Psoas muscle (tissue), 7 donors: ENCODE measurements at regions not wholly inside any gene's neighbourhood (a gene's known extent, or its start where the extent isn't known, plus 50 kb on each side); places are given as distances from the start of the nearest gene placed in this dataset.

Experiments
- ATAC-seq, 4 donors: fragments of 200-7000 bp; cut with Tn5 transposase; one replicate each; pipeline ENCODE4 v1.9.1; 2020; ENCODE audit warnings: moderate library complexity in 3 of 4, mild to moderate bottlenecking in 2 of 4
- DNase-seq, 2 donors: peaks; one replicate each; pipeline ENCODE4 v3.0.0-alpha.2; 2020
- H3K27ac ChIP-seq: fragments of 200-600 bp; one replicate; pipeline ENCODE4 v1.8.0; 2022
- H3K27me3 ChIP-seq, 3 donors: fragments of 200-600 bp in 1 of 3; one replicate each; pipeline versions ENCODE4 v1.6.1 to v1.8.0; 2013 to 2022; ENCODE audit warnings: low read length in 2 of 3, mild to moderate bottlenecking in 2 of 3, moderate library complexity in 1 of 3; ENCODE audit not compliant: insufficient read depth in 3 of 3
- H3K36me3 ChIP-seq, 2 donors: fragments of 200-600 bp in 1 of 2; one replicate each; pipeline versions ENCODE4 v1.6.1 to v1.8.0; 2013 to 2022; ENCODE audit warnings: low read depth in 1 of 2, mild to moderate bottlenecking in 1 of 2, moderate library complexity in 1 of 2; ENCODE audit not compliant: insufficient read depth in 1 of 2
- H3K4me1 ChIP-seq: fragments of 200-600 bp; one replicate; pipeline ENCODE4 v1.8.0; 2022
- H3K4me3 ChIP-seq: fragments of 200-600 bp; one replicate; pipeline ENCODE4 v1.8.0; 2022; ENCODE audit warnings: mild to moderate bottlenecking
- H3K9me3 ChIP-seq: fragments of 200-600 bp; one replicate; pipeline ENCODE4 v1.8.0; 2022
- WGBS, 3 donors: extraction: QIAGEN DNeasy Blood & Tissue Kit; methylation state at CpG; one replicate each; pipeline versions ENCODE4 v1.1.6 to v1.1.7; 2013; 5-methylcytosine and 5-hydroxymethylcytosine counted together
- intact Hi-C, 2 donors: fragments of 100-400 bp; cut with DNase I; formaldehyde crosslinking; loops; one replicate each; pipeline versions ENCODE4 v1.11.0 to v1.14.2; 2022
- TF ChIP-seq, protein P1 (sequence below): fragments of 200-600 bp; IDR thresholded peaks from one replicate; pipeline ENCODE4 v1.8.0; 2022; ENCODE audit warnings: antibody characterized with exemption
- donor health status: healthy with polysubstance abuse.
- donor health status: DM: no; HTN: no; CAD: no; lungs with moderate emphysema.
- donor health status: Bipolar disorder and iron deficiency.
- donor health status: healthy.
- donor health status: DM: yes; HTN: yes; CAD: no.
- donor health status: DM: no; HTN: no; CAD: no.
- donor health status: DM: yes; HTN: yes; CAD: no.

DNA sequence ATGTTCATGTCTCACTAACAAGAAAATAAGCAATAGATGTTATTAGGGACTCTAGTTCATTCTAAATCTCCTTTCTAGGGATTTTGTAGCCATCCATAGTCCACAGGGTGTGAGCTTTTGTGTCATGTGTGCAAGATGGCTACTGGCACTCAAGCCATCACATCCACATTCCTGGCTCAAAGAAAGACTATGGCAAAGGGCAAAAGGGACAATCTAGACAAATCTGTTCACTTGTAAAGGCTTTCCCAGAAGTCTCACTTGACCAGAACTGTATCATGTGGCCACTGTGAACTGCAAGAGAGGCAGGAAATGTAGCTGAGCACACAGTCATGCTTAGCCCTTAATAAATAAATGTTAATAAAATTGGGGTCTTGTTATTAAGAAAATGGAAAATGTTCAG lies 212.6 kb upstream of the EXOC2 start:
- Histone ChIP-seq H3K27ac (no peak overlapping the region), H3K27me3 (no peaks in the 10 kb centered on the region), H3K4me1 (peaks cover 6% of the 10 kb centered on the region), H3K36me3 (no peaks in the 10 kb centered on the region), H3K9me3 (no peaks in the 10 kb centered on the region), H3K4me3 (no peak overlapping the region)
- DNase-seq (no peak), ATAC-seq (no peak)
- TF ChIP-seq, protein P1, sequence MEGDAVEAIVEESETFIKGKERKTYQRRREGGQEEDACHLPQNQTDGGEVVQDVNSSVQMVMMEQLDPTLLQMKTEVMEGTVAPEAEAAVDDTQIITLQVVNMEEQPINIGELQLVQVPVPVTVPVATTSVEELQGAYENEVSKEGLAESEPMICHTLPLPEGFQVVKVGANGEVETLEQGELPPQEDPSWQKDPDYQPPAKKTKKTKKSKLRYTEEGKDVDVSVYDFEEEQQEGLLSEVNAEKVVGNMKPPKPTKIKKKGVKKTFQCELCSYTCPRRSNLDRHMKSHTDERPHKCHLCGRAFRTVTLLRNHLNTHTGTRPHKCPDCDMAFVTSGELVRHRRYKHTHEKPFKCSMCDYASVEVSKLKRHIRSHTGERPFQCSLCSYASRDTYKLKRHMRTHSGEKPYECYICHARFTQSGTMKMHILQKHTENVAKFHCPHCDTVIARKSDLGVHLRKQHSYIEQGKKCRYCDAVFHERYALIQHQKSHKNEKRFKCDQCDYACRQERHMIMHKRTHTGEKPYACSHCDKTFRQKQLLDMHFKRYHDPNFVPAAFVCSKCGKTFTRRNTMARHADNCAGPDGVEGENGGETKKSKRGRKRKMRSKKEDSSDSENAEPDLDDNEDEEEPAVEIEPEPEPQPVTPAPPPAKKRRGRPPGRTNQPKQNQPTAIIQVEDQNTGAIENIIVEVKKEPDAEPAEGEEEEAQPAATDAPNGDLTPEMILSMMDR = no peak
- intact Hi-C loops = no loop called here

GRCh38 chr6:904994-905393 lies 212.1 kb upstream of the EXOC2 start:
- H3K4me1 ChIP-seq = peaks cover 6% of the 10 kb centered on the region
- intact Hi-C loops = no loop called here
- no peak overlapping the region for H3K27ac ChIP-seq
- H3K9me3 ChIP-seq = no peaks in the 10 kb centered on the region
- H3K4me3 ChIP-seq = no peak overlapping the region
- ATAC-seq (no peak), DNase-seq (no peak)
- H3K27me3 ChIP-seq = no peaks in the 10 kb centered on the region
- H3K36me3 ChIP-seq = no peaks in the 10 kb centered on the region
- TF ChIP-seq, protein P1 = no peak

DNA sequence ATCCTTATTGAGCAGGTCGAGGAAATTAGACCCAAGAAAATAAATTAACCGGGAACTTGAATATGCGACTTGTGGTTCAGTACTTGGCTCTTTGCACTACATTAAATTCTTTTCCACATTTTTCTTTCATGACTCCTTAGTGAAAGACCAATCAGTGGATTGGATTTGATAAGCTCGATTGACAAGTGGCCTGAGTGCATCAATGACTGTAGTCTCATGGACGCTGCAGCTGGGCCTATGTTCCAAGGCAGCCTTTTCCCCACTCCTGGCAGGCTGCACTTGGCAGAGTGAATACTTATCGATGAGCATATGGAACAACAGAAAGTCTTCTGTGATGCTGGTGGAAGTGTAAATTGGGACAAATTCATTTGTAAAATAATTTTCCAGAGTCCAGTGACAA lies 210.8 kb upstream of the EXOC2 start:
- H3K27ac ChIP-seq = no peak overlapping the region
- H3K36me3 ChIP-seq = no peaks in the 10 kb centered on the region
- H3K27me3 ChIP-seq = peaks cover 0 to 2% (median 0%) of the 10 kb centered on the region in 3 donors
- WGBS, 3 donors = 30 to 56% (median 39%) methylated on average over 6 of the region's 6 CpGs
- DNase-seq = no peak
- no peak for ATAC-seq
- H3K4me1 ChIP-seq = peaks cover 6% of the 10 kb centered on the region
- TF ChIP-seq, protein P1 = no peak
- no peak overlapping the region for H3K4me3 ChIP-seq
- intact Hi-C loops = no loop called here
- no peaks in the 10 kb centered on the region for H3K9me3 ChIP-seq

- ATAC-seq (no peak), DNase-seq (no peak)
- intact Hi-C loops = no loop called here
- Histone ChIP-seq H3K27ac (no peak overlapping the region), H3K27me3 (peaks cover 0 to 2% (median 0%) of the 10 kb centered on the region in 3 donors), H3K9me3 (no peaks in the 10 kb centered on the region), H3K4me1 (peaks cover 6% of the 10 kb centered on the region), H3K36me3 (no peaks in the 10 kb centered on the region), H3K4me3 (peak overlapping the region; percentile 21)
- WGBS, 3 donors = 12 to 19% (median 16%) methylated on average over 9 of the region's 9 CpGs
- TF ChIP-seq, protein P1 = no peak
Observed at GRCh38 chr6:901696-902460, 208.9 kb upstream of the EXOC2 start.
